ENCODE measurements at regions not wholly inside any gene's neighbourhood (a gene's known extent, or its start where the extent isn't known, plus 50 kb on each side); places are given as distances from the start of the nearest gene placed in this dataset.

- TF ChIP-seq EZH2phosphoT487 (conservative IDR thresholded peaks at IDR 0.05; ENCODE audit: low read length) (no peak), CTCF (IDR thresholded peaks at IDR 0.05; ENCODE audit: insufficient read depth, low read length, poor library complexity, severe bottlenecking) (no peak)
Measured at GRCh38 chr4:42750856-42751255, 94.0 kb upstream of the ATP8A1 start.
